RPMI7951 (cell line): ENCODE measurements at regions not wholly inside any gene's neighbourhood (a gene's known extent, or its start where the extent isn't known, plus 50 kb on each side); places are given as distances from the start of the nearest gene placed in this dataset.
"Not testable (repeated sequence)": the region's sequence is repeated elsewhere in the genome, so short reads cannot be mapped to it uniquely, and the experiment has no call there.

Source experiments
- DNase-seq: peaks from one replicate; pipeline ENCODE4 v3.0.0-alpha.2; 2012; ENCODE audit warnings: low read depth

GRCh38 chr2:43019025-43019367 lies 207.4 kb downstream of the ZFP36L2 start:
- no peak for DNase-seq

GRCh38 chr2:43018179-43019024 lies 208.0 kb downstream of the ZFP36L2 start:
- DNase-seq = peak; percentile 26

GRCh38 chr2:43013821-43014345 lies 212.5 kb downstream of the ZFP36L2 start:
- DNase-seq = no peak

- no peak for DNase-seq
Measured at GRCh38 chr2:43012966-43013365, 213.4 kb downstream of the ZFP36L2 start.

- DNase-seq = no peak
Measured at GRCh38 chr2:43011158-43011491, 215.3 kb downstream of the ZFP36L2 start.

- DNase-seq = no peak
Measured at GRCh38 chr2:43010438-43011157, 215.8 kb downstream of the ZFP36L2 start.

GRCh38 chr2:43009448-43009847 lies 217.0 kb downstream of the ZFP36L2 start:
- DNase-seq = no peak

GRCh38 chr2:43008388-43008787 lies 216.0 kb upstream of the HAAO start:
- DNase-seq = no peak

GRCh38 chr2:43007901-43008300 lies 215.5 kb upstream of the HAAO start:
- DNase-seq = no peak

- no peak for DNase-seq
Measured at GRCh38 chr2:43006834-43007543, 214.6 kb upstream of the HAAO start.

- no peak for DNase-seq
Measured at GRCh38 chr2:43005975-43006833, 213.8 kb upstream of the HAAO start.

- DNase-seq = no peak
Measured at GRCh38 chr2:43005245-43005974, 213.0 kb upstream of the HAAO start.

GRCh38 chr2:43004879-43005244 lies 212.5 kb upstream of the HAAO start:
- no peak for DNase-seq

- not testable (repeated sequence) for DNase-seq
Measured at GRCh38 chr2:43004126-43004865, 211.9 kb upstream of the HAAO start.

GRCh38 chr2:43003702-43004101 lies 211.3 kb upstream of the HAAO start:
- DNase-seq = no peak

GRCh38 chr2:43001787-43002468 lies 209.5 kb upstream of the HAAO start:
- no peak for DNase-seq

- no peak for DNase-seq
Measured at GRCh38 chr2:43001055-43001378, 208.6 kb upstream of the HAAO start.

GRCh38 chr2:43000242-43001054 lies 208.1 kb upstream of the HAAO start:
- DNase-seq = peak; percentile 40

- DNase-seq = no peak
Measured at GRCh38 chr2:42999856-43000241, 207.5 kb upstream of the HAAO start.
